ENCODE measurements at regions not wholly inside any gene's neighbourhood (a gene's known extent, or its start where the extent isn't known, plus 50 kb on each side); places are given as distances from the start of the nearest gene placed in this dataset.
"Not testable (repeated sequence)": the region's sequence is repeated elsewhere in the genome, so short reads cannot be mapped to it uniquely, and the experiment has no call there.

DNA sequence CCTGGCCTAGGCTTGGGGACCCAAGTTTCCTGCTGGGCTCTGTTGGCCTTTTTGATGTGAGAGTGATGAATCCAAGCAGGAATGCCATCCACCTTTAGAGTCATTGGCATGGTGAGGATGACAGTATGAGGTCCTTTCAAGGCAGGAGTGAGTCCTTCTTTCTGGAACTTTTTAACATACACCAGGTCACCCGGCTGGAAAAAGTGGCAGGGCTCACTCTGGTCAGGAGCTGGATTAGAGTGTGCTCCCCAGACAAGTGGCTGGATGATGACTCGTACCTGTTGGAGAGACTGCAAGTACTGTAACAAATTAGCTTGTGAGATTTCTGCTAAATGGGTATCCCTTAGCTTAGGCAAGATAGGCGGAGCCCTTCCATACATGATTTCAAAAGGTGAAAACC, 75.2 kb downstream of the PRR15 start:
- H3K4ac ChIP-seq (ENCODE audit: low read depth, low read length); H3K18ac ChIP-seq (ENCODE audit: low read length); H2BK15ac ChIP-seq (replicated peaks; ENCODE audit: low read depth); H3K36me3 ChIP-seq (ENCODE audit: control insufficient read depth, insufficient read depth, low read length); H3K56ac ChIP-seq (ENCODE audit: low read length); H2AK5ac ChIP-seq (ENCODE audit: low read length); H4K8ac ChIP-seq (ENCODE audit: low read depth, low read length); H3K4me3 ChIP-seq (ENCODE audit: low read length); H3K4me2 ChIP-seq (ENCODE audit: low read length); DNase-seq; H3K4me1 ChIP-seq (ENCODE audit: control insufficient read depth, low read depth, low read length); H3K27me3 ChIP-seq (ENCODE audit: insufficient read depth, low read length, poor library complexity); H4K5ac ChIP-seq (ENCODE audit: low read length); H3K9ac ChIP-seq (ENCODE audit: low read length); H3K23ac ChIP-seq (ENCODE audit: low read length); H3K79me1 ChIP-seq (ENCODE audit: low read length); H3K79me2 ChIP-seq (ENCODE audit: control insufficient read depth, insufficient read depth, low read length); H2BK5ac ChIP-seq (ENCODE audit: low read length); H2BK120ac ChIP-seq (ENCODE audit: low read depth, low read length); H3K27ac ChIP-seq (ENCODE audit: low read depth, low read length): not testable (repeated sequence)
- no CpG with 5 or more reads among the region's 3 CpGs for WGBS (ENCODE audit: extremely low coverage, insufficient coverage, low lambda C conversion rate)

DNA sequence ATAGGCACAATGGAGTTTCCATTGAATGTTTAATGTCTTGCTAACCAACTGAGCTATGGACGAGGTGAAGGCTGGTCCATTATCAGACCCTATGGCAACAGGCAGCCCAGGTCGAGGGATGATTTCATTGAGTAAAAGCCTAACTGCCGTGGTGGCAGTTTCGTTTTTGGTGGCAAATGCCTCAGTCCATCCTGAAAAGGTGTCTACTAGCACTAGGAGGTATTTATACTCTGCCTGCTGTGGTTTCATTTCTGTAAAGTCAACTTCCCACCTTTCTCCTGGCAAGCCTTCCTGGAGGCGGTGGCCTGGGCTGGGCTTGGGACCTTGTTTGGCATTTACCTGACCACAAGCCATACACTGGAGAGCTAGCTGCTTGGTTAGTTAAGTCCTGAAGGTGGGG, 75.8 kb downstream of the PRR15 start:
- no peak overlapping the region for H2BK15ac ChIP-seq (replicated peaks; ENCODE audit: low read depth)
- H3K4me1 ChIP-seq (ENCODE audit: control insufficient read depth, low read depth, low read length), result no peaks in the 10 kb centered on the region
- H2BK5ac ChIP-seq (ENCODE audit: low read length), result no peak overlapping the region
- WGBS (ENCODE audit: extremely low coverage, insufficient coverage, low lambda C conversion rate), result no CpG with 5 or more reads among the region's 5 CpGs
- no peaks in the 10 kb centered on the region for H3K79me1 ChIP-seq (ENCODE audit: low read length)
- H4K5ac ChIP-seq (ENCODE audit: low read length), result no peak overlapping the region
- no peaks in the 10 kb centered on the region for H3K27me3 ChIP-seq (ENCODE audit: insufficient read depth, low read length, poor library complexity)
- no peaks in the 10 kb centered on the region for H3K79me2 ChIP-seq (ENCODE audit: control insufficient read depth, insufficient read depth, low read length)
- H3K18ac ChIP-seq (ENCODE audit: low read length), result no peak overlapping the region
- H3K4ac ChIP-seq (ENCODE audit: low read depth, low read length), result no peak overlapping the region
- no peak overlapping the region for H3K27ac ChIP-seq (ENCODE audit: low read depth, low read length)
- DNase-seq, result no peak
- no peak overlapping the region for H3K56ac ChIP-seq (ENCODE audit: low read length)
- no peak overlapping the region for H3K4me3 ChIP-seq (ENCODE audit: low read length)
- no peak overlapping the region for H2AK5ac ChIP-seq (ENCODE audit: low read length)
- no peak overlapping the region for H3K23ac ChIP-seq (ENCODE audit: low read length)
- no peaks in the 10 kb centered on the region for H3K36me3 ChIP-seq (ENCODE audit: control insufficient read depth, insufficient read depth, low read length)
- no peak overlapping the region for H4K8ac ChIP-seq (ENCODE audit: low read depth, low read length)
- no peak overlapping the region for H3K9ac ChIP-seq (ENCODE audit: low read length)
- no peak overlapping the region for H2BK120ac ChIP-seq (ENCODE audit: low read depth, low read length)
- no peak overlapping the region for H3K4me2 ChIP-seq (ENCODE audit: low read length)

DNA sequence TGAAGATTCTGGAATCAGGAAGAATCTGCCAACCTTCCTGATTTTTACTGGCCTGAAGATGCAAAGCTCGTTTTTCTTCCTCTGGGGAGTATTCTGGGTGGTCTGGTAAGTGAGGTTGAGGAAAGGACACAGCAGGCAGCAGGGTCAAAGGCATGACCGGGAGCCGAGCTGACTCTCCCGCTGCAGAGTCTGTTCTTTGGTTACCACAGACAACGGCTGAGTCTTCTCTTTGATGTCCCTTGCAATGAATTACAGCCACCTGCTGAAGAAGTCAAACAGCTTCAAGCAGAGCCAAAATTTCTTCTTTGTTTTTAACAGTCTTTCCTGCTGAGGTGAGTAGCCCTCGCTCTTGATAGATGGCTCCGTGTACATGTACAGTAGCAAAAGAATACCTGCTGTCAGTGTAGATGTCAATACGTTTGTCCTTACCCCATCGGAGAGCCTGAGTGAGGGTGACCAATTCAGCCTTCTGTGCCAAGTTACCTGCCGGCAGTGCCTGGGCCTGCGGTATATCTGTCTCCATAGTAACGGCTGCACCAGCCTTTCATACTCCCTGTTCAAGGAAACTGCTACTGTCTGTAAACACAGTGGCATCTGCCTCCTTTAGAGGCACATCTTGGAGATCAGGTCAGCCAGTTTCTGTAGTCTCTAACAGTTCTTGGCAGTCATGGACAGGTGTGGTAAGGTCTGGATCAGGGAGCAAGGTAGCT, 76.4 kb downstream of the PRR15 start:
- Histone ChIP-seq H2BK120ac (ENCODE audit: low read depth, low read length) (no peak overlapping the region), H2AK5ac (ENCODE audit: low read length) (no peak overlapping the region), H3K36me3 (ENCODE audit: control insufficient read depth, insufficient read depth, low read length) (no peaks in the 10 kb centered on the region), H3K4ac (ENCODE audit: low read depth, low read length) (no peak overlapping the region), H3K79me2 (ENCODE audit: control insufficient read depth, insufficient read depth, low read length) (no peaks in the 10 kb centered on the region), H4K8ac (ENCODE audit: low read depth, low read length) (no peak overlapping the region), H3K9ac (ENCODE audit: low read length) (no peak overlapping the region), H2BK15ac (replicated peaks; ENCODE audit: low read depth) (no peak overlapping the region), H4K5ac (ENCODE audit: low read length) (no peak overlapping the region), H3K79me1 (ENCODE audit: low read length) (no peaks in the 10 kb centered on the region), H3K4me2 (ENCODE audit: low read length) (no peak overlapping the region), H3K18ac (ENCODE audit: low read length) (no peak overlapping the region), H2BK5ac (ENCODE audit: low read length) (no peak overlapping the region), H3K27me3 (ENCODE audit: insufficient read depth, low read length, poor library complexity) (no peaks in the 10 kb centered on the region), H3K4me3 (ENCODE audit: low read length) (no peak overlapping the region), H3K56ac (ENCODE audit: low read length) (no peak overlapping the region), H3K4me1 (ENCODE audit: control insufficient read depth, low read depth, low read length) (no peaks in the 10 kb centered on the region), H3K23ac (ENCODE audit: low read length) (no peak overlapping the region), H3K27ac (ENCODE audit: low read depth, low read length) (no peak overlapping the region)
- no peak for DNase-seq
- WGBS (ENCODE audit: extremely low coverage, insufficient coverage, low lambda C conversion rate), result no CpG with 5 or more reads among the region's 12 CpGs

DNA sequence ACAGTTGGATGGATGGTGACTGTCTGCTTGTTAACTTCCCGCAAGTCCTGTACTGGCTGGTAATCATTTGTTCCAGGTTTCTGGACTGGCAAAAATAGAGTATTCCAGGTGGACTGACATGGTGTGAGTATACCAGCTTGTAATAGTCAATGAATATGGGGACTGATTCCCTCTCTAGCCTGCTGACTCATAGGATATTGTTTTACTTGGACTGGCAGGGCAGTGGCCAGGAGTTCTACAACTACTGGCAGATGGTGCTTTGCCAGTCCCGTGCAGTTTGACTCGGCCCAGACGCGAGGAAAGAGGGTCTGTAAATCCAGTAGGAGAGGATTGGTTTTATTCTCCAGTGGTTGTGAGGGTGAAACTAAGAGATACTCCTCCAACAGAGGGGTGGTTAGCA, 78.0 kb downstream of the PRR15 start:
- Histone ChIP-seq H3K79me1 (ENCODE audit: low read length) (no peaks in the 10 kb centered on the region), H3K79me2 (ENCODE audit: control insufficient read depth, insufficient read depth, low read length) (no peaks in the 10 kb centered on the region), H3K23ac (ENCODE audit: low read length) (no peak overlapping the region), H3K4me3 (ENCODE audit: low read length) (no peak overlapping the region), H3K9ac (ENCODE audit: low read length) (no peak overlapping the region), H3K4ac (ENCODE audit: low read depth, low read length) (no peak overlapping the region), H3K4me1 (ENCODE audit: control insufficient read depth, low read depth, low read length) (no peaks in the 10 kb centered on the region), H3K27ac (ENCODE audit: low read depth, low read length) (no peak overlapping the region), H4K8ac (ENCODE audit: low read depth, low read length) (no peak overlapping the region), H3K56ac (ENCODE audit: low read length) (no peak overlapping the region), H3K4me2 (ENCODE audit: low read length) (no peak overlapping the region), H3K36me3 (ENCODE audit: control insufficient read depth, insufficient read depth, low read length) (no peaks in the 10 kb centered on the region), H2BK5ac (ENCODE audit: low read length) (no peak overlapping the region), H2BK120ac (ENCODE audit: low read depth, low read length) (no peak overlapping the region), H2AK5ac (ENCODE audit: low read length) (no peak overlapping the region), H3K27me3 (ENCODE audit: insufficient read depth, low read length, poor library complexity) (no peaks in the 10 kb centered on the region), H3K18ac (ENCODE audit: low read length) (no peak overlapping the region), H2BK15ac (replicated peaks; ENCODE audit: low read depth) (no peak overlapping the region), H4K5ac (ENCODE audit: low read length) (no peak overlapping the region)
- no CpG with 5 or more reads among the region's 5 CpGs for WGBS (ENCODE audit: extremely low coverage, insufficient coverage, low lambda C conversion rate)
- no peak for DNase-seq

DNA sequence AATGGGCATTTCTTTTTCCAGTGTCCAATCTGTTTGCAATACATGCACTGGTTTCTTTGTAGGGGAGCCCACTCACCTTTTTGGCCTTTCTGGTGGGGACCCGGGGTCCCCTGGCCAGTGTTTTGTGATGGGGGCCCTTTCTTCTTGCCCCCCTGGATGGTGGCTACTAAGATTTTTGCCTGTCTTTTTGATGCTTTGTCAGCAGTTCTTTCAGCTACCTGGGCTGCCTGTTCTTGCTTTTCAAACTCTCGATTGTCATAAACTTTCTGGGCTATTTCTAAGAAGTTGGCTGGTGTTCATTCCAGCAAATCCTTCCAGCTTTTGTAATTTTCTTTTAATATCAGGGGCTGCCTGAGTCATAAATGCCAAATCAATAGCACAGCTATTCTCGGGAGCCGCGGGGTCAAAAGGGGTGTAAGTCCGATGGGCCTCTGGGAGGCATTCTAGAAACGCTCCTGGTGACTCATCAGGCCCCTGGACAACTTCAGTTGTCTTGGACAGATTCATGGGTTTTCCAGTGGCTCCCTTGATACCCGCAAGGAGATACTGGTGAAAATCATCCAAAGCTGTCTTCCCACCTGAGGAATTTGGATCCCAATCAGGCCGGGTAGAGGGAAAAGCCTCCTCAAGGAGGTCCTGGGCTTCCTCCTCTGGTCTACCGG, 79.0 kb downstream of the PRR15 start:
- Histone ChIP-seq H2AK5ac (ENCODE audit: low read length) (no peak overlapping the region), H2BK5ac (ENCODE audit: low read length) (no peak overlapping the region), H3K4me1 (ENCODE audit: control insufficient read depth, low read depth, low read length) (no peaks in the 10 kb centered on the region), H2BK15ac (replicated peaks; ENCODE audit: low read depth) (no peak overlapping the region), H3K27me3 (ENCODE audit: insufficient read depth, low read length, poor library complexity) (no peaks in the 10 kb centered on the region), H4K8ac (ENCODE audit: low read depth, low read length) (no peak overlapping the region), H3K79me2 (ENCODE audit: control insufficient read depth, insufficient read depth, low read length) (no peaks in the 10 kb centered on the region), H3K36me3 (ENCODE audit: control insufficient read depth, insufficient read depth, low read length) (no peaks in the 10 kb centered on the region), H3K4ac (ENCODE audit: low read depth, low read length) (no peak overlapping the region), H3K4me2 (ENCODE audit: low read length) (no peak overlapping the region), H3K27ac (ENCODE audit: low read depth, low read length) (no peak overlapping the region), H2BK120ac (ENCODE audit: low read depth, low read length) (no peak overlapping the region), H3K4me3 (ENCODE audit: low read length) (no peak overlapping the region), H3K23ac (ENCODE audit: low read length) (no peak overlapping the region), H3K18ac (ENCODE audit: low read length) (no peak overlapping the region), H3K56ac (ENCODE audit: low read length) (no peak overlapping the region), H4K5ac (ENCODE audit: low read length) (no peak overlapping the region), H3K79me1 (ENCODE audit: low read length) (no peaks in the 10 kb centered on the region), H3K9ac (ENCODE audit: low read length) (no peak overlapping the region)
- no CpG with 5 or more reads among the region's 10 CpGs for WGBS (ENCODE audit: extremely low coverage, insufficient coverage, low lambda C conversion rate)
- no peak for DNase-seq

DNA sequence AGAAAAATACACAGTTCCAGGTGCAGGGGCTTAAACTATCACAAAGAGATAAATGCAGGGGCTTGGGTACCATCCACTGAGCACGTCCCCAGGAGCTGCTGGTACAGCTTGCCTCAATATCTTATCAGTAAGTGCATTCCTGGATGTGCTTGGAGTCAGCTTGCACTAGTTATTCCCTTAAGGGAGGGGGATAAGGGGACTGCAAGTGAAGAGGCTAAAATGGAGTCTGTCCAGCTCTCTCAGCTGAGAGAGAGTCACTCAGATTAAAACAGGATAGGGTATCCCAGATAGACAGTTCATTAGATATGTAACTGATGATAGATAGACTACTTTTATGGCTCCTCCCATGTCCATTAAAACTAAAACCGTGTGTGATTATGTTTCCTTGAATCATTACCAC, 82.5 kb downstream of the PRR15 start:
- H3K36me3 ChIP-seq (ENCODE audit: control insufficient read depth, insufficient read depth, low read length); H3K56ac ChIP-seq (ENCODE audit: low read length); H3K4ac ChIP-seq (ENCODE audit: low read depth, low read length); H3K4me1 ChIP-seq (ENCODE audit: control insufficient read depth, low read depth, low read length); H2AK5ac ChIP-seq (ENCODE audit: low read length); H2BK120ac ChIP-seq (ENCODE audit: low read depth, low read length); H4K5ac ChIP-seq (ENCODE audit: low read length); H2BK5ac ChIP-seq (ENCODE audit: low read length); H3K4me3 ChIP-seq (ENCODE audit: low read length); H3K79me1 ChIP-seq (ENCODE audit: low read length); H3K79me2 ChIP-seq (ENCODE audit: control insufficient read depth, insufficient read depth, low read length); H3K27ac ChIP-seq (ENCODE audit: low read depth, low read length); H3K9ac ChIP-seq (ENCODE audit: low read length); DNase-seq; H3K23ac ChIP-seq (ENCODE audit: low read length); H3K4me2 ChIP-seq (ENCODE audit: low read length); H4K8ac ChIP-seq (ENCODE audit: low read depth, low read length); H2BK15ac ChIP-seq (replicated peaks; ENCODE audit: low read depth); H3K27me3 ChIP-seq (ENCODE audit: insufficient read depth, low read length, poor library complexity); H3K18ac ChIP-seq (ENCODE audit: low read length): not testable (repeated sequence)
- no CpG with 5 or more reads among the region's 2 CpGs for WGBS (ENCODE audit: extremely low coverage, insufficient coverage, low lambda C conversion rate)

Data from mesendoderm (in vitro differentiated cells).